Neural cell (in vitro differentiated cells): ENCODE measurements at regions not wholly inside any gene's neighbourhood (a gene's known extent, or its start where the extent isn't known, plus 50 kb on each side); places are given as distances from the start of the nearest gene placed in this dataset.

Source experiments
- H2AFZ ChIP-seq: fragments of 200-600, 300-800 bp; sonication (generic), shearing (Covaris generic); 2 replicates; pipeline ENCODE4 v1.6.0; 2014; ENCODE audit warnings: low read depth, mild to moderate bottlenecking, antibody characterized with exemption, low read length, moderate library complexity
- H3F3A ChIP-seq: fragments of 200-600 bp; shearing (Covaris generic); 2 replicates; pipeline ENCODE4 v1.6.1; 2016; ENCODE audit warnings: mild to moderate bottlenecking, moderate library complexity, mixed read lengths, antibody characterized with exemption, low read length; ENCODE audit not compliant: insufficient read depth, poor library complexity, severe bottlenecking
- H3K27ac ChIP-seq: fragments of 200-600, 300-800 bp; sonication (generic), shearing (Covaris generic); 2 replicates; pipeline ENCODE4 v1.5.1; 2014; ENCODE audit warnings: mild to moderate bottlenecking, low read length, moderate library complexity
- H3K27me3 ChIP-seq: fragments of 300-800, 200-600 bp; sonication (generic), shearing (Covaris generic); 2 replicates; pipeline ENCODE4 v1.6.0; 2014; ENCODE audit warnings: mild to moderate bottlenecking, low read depth, low read length, moderate library complexity; ENCODE audit not compliant: insufficient read depth
- H3K36me3 ChIP-seq: fragments of 300-800, 200-600 bp; sonication (generic), shearing (Covaris generic); 2 replicates; pipeline ENCODE4 v1.5.1; 2014; ENCODE audit warnings: mild to moderate bottlenecking, antibody characterized with exemption, low read length, moderate library complexity; ENCODE audit not compliant: insufficient read depth
- H3K4me2 ChIP-seq: fragments of 300-800, 200-600 bp; sonication (generic), shearing (Covaris generic); 2 replicates; pipeline ENCODE4 v1.6.0; 2014; ENCODE audit warnings: mild to moderate bottlenecking, low read length
- H3K4me3 ChIP-seq: fragments of 300-800, 200-600 bp; sonication (generic), shearing (Covaris generic); 2 replicates; pipeline ENCODE4 v1.5.1; 2014; ENCODE audit warnings: mild to moderate bottlenecking, low read length, moderate library complexity
- H3K79me2 ChIP-seq: fragments of 200-600 bp; shearing (Covaris generic); replicated peaks from 2 replicates; pipeline ENCODE4 v1.6.0; 2014; ENCODE audit warnings: mild to moderate bottlenecking, low read length, moderate library complexity; ENCODE audit not compliant: insufficient read depth
- H3K9ac ChIP-seq: fragments of 300-800, 200-600 bp; sonication (generic), shearing (Covaris generic); 2 replicates; pipeline ENCODE4 v1.6.1; 2016; ENCODE audit warnings: mild to moderate bottlenecking, low read length, mixed read lengths
- H3K9me2 ChIP-seq: fragments of 200-600 bp; shearing (Covaris generic); 2 replicates; pipeline ENCODE4 v1.6.1; 2016; ENCODE audit warnings: mild to moderate bottlenecking, low read length, mixed read lengths; ENCODE audit not compliant: insufficient read depth
- H3K9me3 ChIP-seq: fragments of 200-600, 300-800 bp; sonication (generic), shearing (Covaris generic); 2 replicates; pipeline ENCODE4 v1.6.1; 2016; ENCODE audit warnings: mild to moderate bottlenecking, mixed run types, low read length, moderate library complexity, mixed read lengths
- H4K20me1 ChIP-seq: fragments of 200-600 bp; shearing (Covaris generic); 2 replicates; pipeline ENCODE4 v1.6.1; 2016; ENCODE audit warnings: mild to moderate bottlenecking, mixed run types; ENCODE audit not compliant: insufficient read depth
- EP300 ChIP-seq: fragments of 450-650 bp; conservative IDR thresholded peaks from 2 replicates; pipeline ENCODE4 v1.6.1; 2014; ENCODE audit warnings: antibody characterized with exemption, mild to moderate bottlenecking, moderate library complexity; ENCODE audit not compliant: poor library complexity, severe bottlenecking
- EZH2 ChIP-seq: fragments of 200-600, 300-800 bp; shearing (Covaris generic), sonication (generic); IDR thresholded peaks from 2 replicates; pipeline ENCODE4 v1.6.1; 2014; ENCODE audit warnings: antibody characterized with exemption, low read length, borderline replicate concordance, mild to moderate bottlenecking; ENCODE audit not compliant: insufficient read depth, poor library complexity, severe bottlenecking
- MXI1 ChIP-seq: fragments of 450-650 bp; conservative IDR thresholded peaks from 2 replicates; pipeline ENCODE4 v1.6.1; 2014; ENCODE audit warnings: antibody characterized with exemption, mild to moderate bottlenecking; ENCODE audit not compliant: poor library complexity, severe bottlenecking
- POLR2AphosphoS5 ChIP-seq: IDR thresholded peaks from 2 replicates; pipeline ENCODE4 v1.6.1; 2012
- RAD21 ChIP-seq: fragments of 450-650 bp; conservative IDR thresholded peaks from 2 replicates; pipeline ENCODE4 v1.6.1; 2014; ENCODE audit warnings: antibody characterized with exemption, mild to moderate bottlenecking, moderate library complexity
- SMC3 ChIP-seq: fragments of 450-650 bp; conservative IDR thresholded peaks from 2 replicates; pipeline ENCODE4 v1.6.1; 2014; ENCODE audit warnings: antibody characterized with exemption, mild to moderate bottlenecking, moderate library complexity; ENCODE audit not compliant: poor library complexity
- TAF1 ChIP-seq: IDR thresholded peaks from 2 replicates; pipeline ENCODE4 v1.6.1; 2012; ENCODE audit warnings: low read depth
- TF ChIP-seq, protein P1 (sequence below): IDR thresholded peaks from 2 replicates; pipeline ENCODE4 v1.6.1; 2012; ENCODE audit warnings: borderline replicate concordance
- TF ChIP-seq, protein P2 (sequence below): fragments of 450-650 bp; IDR thresholded peaks from 2 replicates; pipeline ENCODE4 v1.5.1; 2014; ENCODE audit warnings: antibody characterized with exemption, mild to moderate bottlenecking, moderate library complexity; ENCODE audit not compliant: poor library complexity, severe bottlenecking

DNA sequence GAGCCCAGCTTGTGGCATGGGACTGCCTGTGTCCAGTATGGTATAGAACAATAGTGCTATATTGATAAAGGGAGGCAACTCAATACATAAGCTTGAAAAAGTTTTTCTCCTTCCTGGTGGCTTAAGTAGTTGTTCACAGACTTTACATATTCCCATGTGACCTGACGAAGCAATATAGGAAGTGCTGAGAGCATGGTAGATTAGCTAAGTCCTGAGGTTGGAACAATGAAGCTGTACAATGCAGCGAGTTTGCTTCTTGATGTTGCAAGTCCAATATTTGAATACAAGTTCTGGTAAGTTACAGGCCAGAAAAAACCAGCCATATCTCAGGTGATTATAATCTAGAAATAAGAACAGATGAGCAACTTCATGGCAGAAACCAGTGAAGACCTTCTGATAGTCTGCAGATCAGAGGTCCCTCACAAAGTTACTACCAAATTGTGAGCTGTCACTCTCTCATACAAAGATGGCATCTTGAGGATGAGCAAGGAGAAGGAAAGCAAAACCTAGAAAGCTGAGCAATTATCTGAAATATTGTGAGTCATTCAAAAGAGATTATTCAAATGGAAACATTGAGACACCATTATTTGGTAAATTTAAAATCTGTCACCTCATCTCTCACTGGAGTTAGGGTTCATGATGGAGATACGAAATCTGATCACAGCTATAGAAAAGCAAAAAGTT lies 72.9 kb upstream of the BTG1 start:
- no peaks in the 10 kb centered on the region for H3K9me3 ChIP-seq
- H3K4me2 ChIP-seq = no peak overlapping the region
- no peak overlapping the region for H3K27ac ChIP-seq
- TF ChIP-seq, protein P1, sequence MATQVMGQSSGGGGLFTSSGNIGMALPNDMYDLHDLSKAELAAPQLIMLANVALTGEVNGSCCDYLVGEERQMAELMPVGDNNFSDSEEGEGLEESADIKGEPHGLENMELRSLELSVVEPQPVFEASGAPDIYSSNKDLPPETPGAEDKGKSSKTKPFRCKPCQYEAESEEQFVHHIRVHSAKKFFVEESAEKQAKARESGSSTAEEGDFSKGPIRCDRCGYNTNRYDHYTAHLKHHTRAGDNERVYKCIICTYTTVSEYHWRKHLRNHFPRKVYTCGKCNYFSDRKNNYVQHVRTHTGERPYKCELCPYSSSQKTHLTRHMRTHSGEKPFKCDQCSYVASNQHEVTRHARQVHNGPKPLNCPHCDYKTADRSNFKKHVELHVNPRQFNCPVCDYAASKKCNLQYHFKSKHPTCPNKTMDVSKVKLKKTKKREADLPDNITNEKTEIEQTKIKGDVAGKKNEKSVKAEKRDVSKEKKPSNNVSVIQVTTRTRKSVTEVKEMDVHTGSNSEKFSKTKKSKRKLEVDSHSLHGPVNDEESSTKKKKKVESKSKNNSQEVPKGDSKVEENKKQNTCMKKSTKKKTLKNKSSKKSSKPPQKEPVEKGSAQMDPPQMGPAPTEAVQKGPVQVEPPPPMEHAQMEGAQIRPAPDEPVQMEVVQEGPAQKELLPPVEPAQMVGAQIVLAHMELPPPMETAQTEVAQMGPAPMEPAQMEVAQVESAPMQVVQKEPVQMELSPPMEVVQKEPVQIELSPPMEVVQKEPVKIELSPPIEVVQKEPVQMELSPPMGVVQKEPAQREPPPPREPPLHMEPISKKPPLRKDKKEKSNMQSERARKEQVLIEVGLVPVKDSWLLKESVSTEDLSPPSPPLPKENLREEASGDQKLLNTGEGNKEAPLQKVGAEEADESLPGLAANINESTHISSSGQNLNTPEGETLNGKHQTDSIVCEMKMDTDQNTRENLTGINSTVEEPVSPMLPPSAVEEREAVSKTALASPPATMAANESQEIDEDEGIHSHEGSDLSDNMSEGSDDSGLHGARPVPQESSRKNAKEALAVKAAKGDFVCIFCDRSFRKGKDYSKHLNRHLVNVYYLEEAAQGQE = no peak
- TF ChIP-seq EP300 (no peak), SMC3 (no peak), MXI1 (no peak), EZH2 (no peak), RAD21 (no peak), POLR2AphosphoS5 (no peak), TAF1 (no peak)
- TF ChIP-seq, protein P2, sequence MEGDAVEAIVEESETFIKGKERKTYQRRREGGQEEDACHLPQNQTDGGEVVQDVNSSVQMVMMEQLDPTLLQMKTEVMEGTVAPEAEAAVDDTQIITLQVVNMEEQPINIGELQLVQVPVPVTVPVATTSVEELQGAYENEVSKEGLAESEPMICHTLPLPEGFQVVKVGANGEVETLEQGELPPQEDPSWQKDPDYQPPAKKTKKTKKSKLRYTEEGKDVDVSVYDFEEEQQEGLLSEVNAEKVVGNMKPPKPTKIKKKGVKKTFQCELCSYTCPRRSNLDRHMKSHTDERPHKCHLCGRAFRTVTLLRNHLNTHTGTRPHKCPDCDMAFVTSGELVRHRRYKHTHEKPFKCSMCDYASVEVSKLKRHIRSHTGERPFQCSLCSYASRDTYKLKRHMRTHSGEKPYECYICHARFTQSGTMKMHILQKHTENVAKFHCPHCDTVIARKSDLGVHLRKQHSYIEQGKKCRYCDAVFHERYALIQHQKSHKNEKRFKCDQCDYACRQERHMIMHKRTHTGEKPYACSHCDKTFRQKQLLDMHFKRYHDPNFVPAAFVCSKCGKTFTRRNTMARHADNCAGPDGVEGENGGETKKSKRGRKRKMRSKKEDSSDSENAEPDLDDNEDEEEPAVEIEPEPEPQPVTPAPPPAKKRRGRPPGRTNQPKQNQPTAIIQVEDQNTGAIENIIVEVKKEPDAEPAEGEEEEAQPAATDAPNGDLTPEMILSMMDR = no peak
- no peaks in the 10 kb centered on the region for H3F3A ChIP-seq
- H3K9ac ChIP-seq = no peak overlapping the region
- no peaks in the 10 kb centered on the region for H3K9me2 ChIP-seq
- no peak overlapping the region for H3K4me3 ChIP-seq
- no peaks in the 10 kb centered on the region for H4K20me1 ChIP-seq
- no peaks in the 10 kb centered on the region for H3K27me3 ChIP-seq
- no peaks in the 10 kb centered on the region for H3K79me2 ChIP-seq
- H3K36me3 ChIP-seq = no peaks in the 10 kb centered on the region
- no peak overlapping the region for H2AFZ ChIP-seq

DNA sequence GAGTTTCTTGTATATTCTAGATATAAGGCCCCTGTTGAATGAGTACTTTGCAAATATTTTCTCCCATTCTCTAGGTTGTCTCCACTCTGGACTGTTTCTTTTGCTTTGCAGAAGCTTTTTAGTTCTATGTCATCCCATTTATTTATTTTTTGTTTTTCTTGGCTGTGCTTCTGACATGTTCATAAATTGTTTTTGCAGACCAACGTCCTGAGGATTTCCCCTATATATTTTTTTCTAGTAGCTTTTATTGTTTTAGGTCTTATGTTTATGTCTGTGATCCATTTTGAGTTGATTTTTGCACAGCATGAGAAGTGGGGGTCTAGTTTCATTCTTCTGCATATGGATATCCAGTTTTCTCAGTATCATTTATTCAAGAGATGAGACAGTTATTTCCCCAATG lies 70.4 kb upstream of the BTG1 start:
- Histone ChIP-seq H3K9me3 (no peaks in the 10 kb centered on the region), H3K9me2 (no peaks in the 10 kb centered on the region), H3K4me2 (no peak overlapping the region), H4K20me1 (no peaks in the 10 kb centered on the region), H3K27me3 (no peaks in the 10 kb centered on the region), H2AFZ (no peak overlapping the region), H3F3A (no peaks in the 10 kb centered on the region), H3K4me3 (no peak overlapping the region), H3K27ac (no peak overlapping the region), H3K9ac (no peak overlapping the region), H3K79me2 (no peaks in the 10 kb centered on the region), H3K36me3 (no peaks in the 10 kb centered on the region)
- no peak for TF ChIP-seq TAF1
- TF ChIP-seq, protein P2 = no peak
